GM23338 (cell line): ENCODE measurements at regions not wholly inside any gene's neighbourhood (a gene's known extent, or its start where the extent isn't known, plus 50 kb on each side); places are given as distances from the start of the nearest gene placed in this dataset.

Experiments used
- ATAC-seq: fragments of 200-7000 bp; cut with Tn5 transposase; 3 replicates; pipeline ENCODE4 v1.9.1; 2020
- DNase-seq: peaks from one replicate; pipeline ENCODE4 v3.0.0-alpha.2; 2015; ENCODE audit warnings: low spot score
- H2AFZ ChIP-seq: fragments of 200-600 bp; sonication (generic); 2 replicates; pipeline ENCODE4 v1.8.0; 2016; ENCODE audit warnings: antibody characterized with exemption, mild to moderate bottlenecking, moderate library complexity
- H3F3A ChIP-seq: fragments of 200-600 bp; sonication (generic); replicated peaks from 2 replicates; pipeline ENCODE4 v1.8.0; 2017; ENCODE audit warnings: antibody characterized with exemption, mixed run types, low read depth
- H3K27ac ChIP-seq: fragments of 200-600 bp; sonication (generic); 2 replicates; pipeline ENCODE4 v1.6.1; 2016; ENCODE audit warnings: low read depth
- H3K27me3 ChIP-seq: fragments of 200-600 bp; sonication (generic); 2 replicates; pipeline ENCODE4 v1.8.0; 2016; ENCODE audit warnings: mild to moderate bottlenecking, mixed run types, moderate library complexity; ENCODE audit not compliant: insufficient read depth
- H3K36me3 ChIP-seq: fragments of 200-600 bp; sonication (generic); 2 replicates; pipeline ENCODE4 v1.8.0; 2016; ENCODE audit warnings: mild to moderate bottlenecking; ENCODE audit not compliant: insufficient read depth
- H3K4me1 ChIP-seq: fragments of 200-600 bp; sonication (generic); 2 replicates; pipeline ENCODE4 v1.8.0; 2016; ENCODE audit warnings: mild to moderate bottlenecking, moderate library complexity; ENCODE audit not compliant: insufficient read depth
- H3K4me2 ChIP-seq: fragments of 200-600 bp; sonication (generic); 2 replicates; pipeline ENCODE4 v1.7.1; 2017; ENCODE audit warnings: mixed run types
- H3K4me3 ChIP-seq: fragments of 200-600 bp; sonication (generic); 2 replicates; pipeline ENCODE4 v1.6.1; 2016; ENCODE audit warnings: mixed run types
- H3K79me2 ChIP-seq: fragments of 200-600 bp; sonication (generic); replicated peaks from 2 replicates; pipeline ENCODE4 v1.8.0; 2017; ENCODE audit warnings: mild to moderate bottlenecking; ENCODE audit not compliant: insufficient read depth
- H3K9me2 ChIP-seq: fragments of 200-600 bp; sonication (generic); 2 replicates; pipeline ENCODE4 v1.8.0; 2017; ENCODE audit not compliant: insufficient read depth
- H4K20me1 ChIP-seq: fragments of 200-600 bp; sonication (generic); replicated peaks from 2 replicates; pipeline ENCODE4 v1.8.0; 2017; ENCODE audit warnings: mild to moderate bottlenecking; ENCODE audit not compliant: insufficient read depth
- H3K27ac Mint-ChIP-seq: 2 replicates; pipeline ENCODE4 v1.8.0; 2020; ENCODE audit warnings: inconsistent platforms, mild to moderate bottlenecking, moderate library complexity, mixed read lengths
- H3K27me3 Mint-ChIP-seq: 3 replicates; pipeline ENCODE4 v1.8.0; 2022; ENCODE audit warnings: low read depth, mild to moderate bottlenecking, moderate library complexity, mixed read lengths, inconsistent platforms; ENCODE audit not compliant: insufficient read depth, poor library complexity
- H3K36me3 Mint-ChIP-seq: 3 replicates; pipeline ENCODE4 v1.8.0; 2021; ENCODE audit warnings: low read depth, mild to moderate bottlenecking, inconsistent platforms, moderate library complexity, mixed read lengths
- H3K4me1 Mint-ChIP-seq: 3 replicates; pipeline ENCODE4 v1.8.0; 2020; ENCODE audit warnings: mild to moderate bottlenecking, inconsistent platforms, mixed read lengths
- H3K4me3 Mint-ChIP-seq: 3 replicates; pipeline ENCODE4 v1.8.0; 2021; ENCODE audit warnings: moderate library complexity, mild to moderate bottlenecking, inconsistent platforms, mixed read lengths
- H3K9me3 Mint-ChIP-seq: 3 replicates; pipeline ENCODE4 v1.8.0; 2020; ENCODE audit warnings: moderate library complexity, mild to moderate bottlenecking, inconsistent platforms, mixed read lengths
- CREB1 ChIP-seq: fragments of 250-450 bp; sonication (Bioruptor Pico); IDR thresholded peaks from 2 replicates; pipeline ENCODE4 v1.5.0; 2020; ENCODE audit warnings: low read depth, mild to moderate bottlenecking, moderate library complexity
- CTCF ChIP-seq, 2 experiments: fragments of 200-600 bp in 1 of 2; sonication (generic) in 1 of 2; conservative IDR thresholded peaks; 2 replicates each; pipeline versions ENCODE4 v1.5.1 to v1.6.1; 2016 to 2017; ENCODE audit warnings: antibody characterized with exemption in 2 of 2, low read depth in 2 of 2, mild to moderate bottlenecking in 2 of 2, moderate library complexity in 1 of 2
- ETS1 ChIP-seq: IDR thresholded peaks from 2 replicates; pipeline ENCODE4 v1.6.1; 2016; ENCODE audit warnings: antibody characterized with exemption
- EZH2 ChIP-seq: fragments of 200-600 bp; sonication (generic); IDR thresholded peaks from one replicate; pipeline ENCODE4 v1.8.0; 2017; ENCODE audit warnings: antibody characterized with exemption, mild to moderate bottlenecking, low read depth; ENCODE audit not compliant: unreplicated experiment
- EZH2phosphoT487 ChIP-seq: fragments of 200-600 bp; sonication (generic); IDR thresholded peaks from one replicate; pipeline ENCODE4 v1.8.1; 2018; ENCODE audit warnings: antibody characterized with exemption; ENCODE audit not compliant: unreplicated experiment
- JUNB ChIP-seq: IDR thresholded peaks from one replicate; pipeline ENCODE4 v1.6.1; 2016; ENCODE audit warnings: antibody characterized with exemption; ENCODE audit not compliant: unreplicated experiment
- NANOG ChIP-seq: IDR thresholded peaks from 2 replicates; pipeline ENCODE4 v1.6.1; 2016; ENCODE audit warnings: antibody characterized with exemption, borderline replicate concordance
- POLR2AphosphoS5 ChIP-seq: IDR thresholded peaks from 2 replicates; pipeline ENCODE4 v1.6.1; 2016; ENCODE audit warnings: antibody characterized with exemption, low read depth
- REST ChIP-seq: IDR thresholded peaks from one replicate; pipeline ENCODE4 v1.6.1; 2018; ENCODE audit warnings: antibody characterized with exemption; ENCODE audit not compliant: unreplicated experiment
- STAT1 ChIP-seq: IDR thresholded peaks from one replicate; pipeline ENCODE4 v1.6.1; 2016; ENCODE audit warnings: antibody characterized with exemption; ENCODE audit not compliant: unreplicated experiment
- ZNF114 ChIP-seq: fragments of 250-450 bp; sonication (Bioruptor Pico); IDR thresholded peaks from 2 replicates; pipeline ENCODE4 v1.5.0; 2020; ENCODE audit warnings: mild to moderate bottlenecking, moderate library complexity
- ZNF331 ChIP-seq: fragments of 250-450 bp; sonication (Bioruptor Pico); IDR thresholded peaks from 2 replicates; pipeline ENCODE4 v1.5.0; 2020; ENCODE audit warnings: low read depth, mild to moderate bottlenecking, moderate library complexity
- ZNF462 ChIP-seq: fragments of 250-450 bp; sonication (Bioruptor Pico); IDR thresholded peaks from 2 replicates; pipeline ENCODE4 v1.5.0; 2020; ENCODE audit warnings: mild to moderate bottlenecking, moderate library complexity

- no peaks in the 10 kb centered on the region for H3K9me2 ChIP-seq
- H3K27ac Mint-ChIP-seq, result no peak overlapping the region
Observed at GRCh38 chr18:22283116-22283395, 113.7 kb downstream of the GATA6 start.

More at GRCh38 chr18:22283116-22283395, 113.7 kb downstream of the GATA6 start:
- Histone ChIP-seq H2AFZ (no peak overlapping the region), H3K27ac (no peak overlapping the region), H3K4me2 (no peak overlapping the region), H3K4me3 (no peak overlapping the region), H3K27me3 (no peaks in the 10 kb centered on the region), H3K79me2 (no peaks in the 10 kb centered on the region), H4K20me1 (no peaks in the 10 kb centered on the region), H3F3A (no peaks in the 10 kb centered on the region), H3K36me3 (no peaks in the 10 kb centered on the region), H3K4me1 (no peaks in the 10 kb centered on the region)
- no peak overlapping the region for H3K4me3 Mint-ChIP-seq
- H3K4me1 Mint-ChIP-seq, result peaks cover 4% of the 10 kb centered on the region; the same call in 2 of the 3 replicates
- no peaks in the 10 kb centered on the region for H3K36me3 Mint-ChIP-seq
- DNase-seq (no peak), ATAC-seq (no peak)
- H3K27me3 Mint-ChIP-seq, result no peaks in the 10 kb centered on the region
- no peak for TF ChIP-seq ETS1
- no peak for TF ChIP-seq ZNF331
- no peak for TF ChIP-seq ZNF462
- TF ChIP-seq EZH2, result no peak
- no peak for TF ChIP-seq REST
- no peak for TF ChIP-seq POLR2AphosphoS5
- no peak for TF ChIP-seq CREB1
- TF ChIP-seq CTCF (conservative IDR thresholded peaks at IDR 0.05; ENCODE audit: low read depth in 2 of 2), result no peak
- TF ChIP-seq ZNF114 (CRISPR knock-in tag), result no peak
- no peak for TF ChIP-seq EZH2phosphoT487
- TF ChIP-seq STAT1, result no peak
- no peak for TF ChIP-seq JUNB
- no peak for TF ChIP-seq NANOG
- no peaks in the 10 kb centered on the region for H3K9me3 Mint-ChIP-seq
